ENCODE measurements at regions not wholly inside any gene's neighbourhood (a gene's known extent, or its start where the extent isn't known, plus 50 kb on each side); places are given as distances from the start of the nearest gene placed in this dataset.

GRCh38 chr12:14261096-14261495 lies 104.4 kb upstream of the ATF7IP start:
- TF ChIP-seq POLR2AphosphoS5 (IDR thresholded peaks at IDR 0.05; ENCODE audit: low read depth) (no peak), CTCF (IDR thresholded peaks at IDR 0.05; ENCODE audit: insufficient read depth, low read length) (no peak), REST (IDR thresholded peaks at IDR 0.05; ENCODE audit: insufficient replicate concordance, low read depth) (no peak), GABPA (IDR thresholded peaks at IDR 0.05; ENCODE audit: low read depth) (no peak), SPI1 (IDR thresholded peaks at IDR 0.05; ENCODE audit: borderline replicate concordance, low read depth) (no peak)
